Stimulated activated CD8-positive, alpha-beta memory T cell treated with anti-CD3 and anti-CD28 coated beads, Interleukin-12 subunit alpha, Interleukin-12 subunit beta, amount 100 ng/mL, for 1 hour (primary cell): ENCODE measurements at regions not wholly inside any gene's neighbourhood (a gene's known extent, or its start where the extent isn't known, plus 50 kb on each side); places are given as distances from the start of the nearest gene placed in this dataset.

Source experiments
- DNase-seq: peaks from one replicate; pipeline ENCODE4 v3.0.0-alpha.2; 2020; ENCODE audit warnings: low read depth

GRCh38 chr7:340979-341694 is 51.2 kb downstream of the FOXL3 start:
- DNase-seq, result no peak

GRCh38 chr7:341841-342638 is 52.1 kb downstream of the FOXL3 start:
- DNase-seq, result no peak

DNA sequence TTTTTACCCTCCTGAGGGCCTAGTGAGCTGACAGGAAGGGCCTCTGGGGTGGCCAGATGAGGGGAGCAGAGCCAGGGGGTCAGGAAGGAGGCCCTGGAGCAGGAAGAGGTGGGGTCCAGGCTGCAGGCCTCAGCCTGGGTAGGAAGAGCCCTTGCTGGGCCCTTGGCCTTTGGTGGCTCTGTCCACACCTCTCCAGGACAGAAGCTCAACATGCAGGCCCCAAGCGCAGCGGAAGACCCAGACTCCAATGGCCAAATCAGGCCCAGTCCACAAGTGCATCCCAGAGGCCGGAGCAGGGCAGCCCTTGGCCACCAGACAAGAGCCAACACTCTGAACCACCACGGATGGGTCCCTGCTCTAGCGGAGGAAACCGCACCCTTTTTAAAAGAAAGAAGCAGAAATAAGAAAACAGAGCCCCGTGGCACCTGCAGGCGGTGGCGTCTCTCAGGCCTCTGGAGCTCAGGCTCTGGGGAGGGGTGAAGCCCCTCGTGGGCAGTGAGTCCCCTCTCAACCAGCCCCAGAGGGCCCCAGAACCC is 52.8 kb downstream of the FOXL3 start:
- no peak for DNase-seq

- DNase-seq, result no peak
Observed at GRCh38 chr7:343227-343822, 53.4 kb downstream of the FOXL3 start.

DNA sequence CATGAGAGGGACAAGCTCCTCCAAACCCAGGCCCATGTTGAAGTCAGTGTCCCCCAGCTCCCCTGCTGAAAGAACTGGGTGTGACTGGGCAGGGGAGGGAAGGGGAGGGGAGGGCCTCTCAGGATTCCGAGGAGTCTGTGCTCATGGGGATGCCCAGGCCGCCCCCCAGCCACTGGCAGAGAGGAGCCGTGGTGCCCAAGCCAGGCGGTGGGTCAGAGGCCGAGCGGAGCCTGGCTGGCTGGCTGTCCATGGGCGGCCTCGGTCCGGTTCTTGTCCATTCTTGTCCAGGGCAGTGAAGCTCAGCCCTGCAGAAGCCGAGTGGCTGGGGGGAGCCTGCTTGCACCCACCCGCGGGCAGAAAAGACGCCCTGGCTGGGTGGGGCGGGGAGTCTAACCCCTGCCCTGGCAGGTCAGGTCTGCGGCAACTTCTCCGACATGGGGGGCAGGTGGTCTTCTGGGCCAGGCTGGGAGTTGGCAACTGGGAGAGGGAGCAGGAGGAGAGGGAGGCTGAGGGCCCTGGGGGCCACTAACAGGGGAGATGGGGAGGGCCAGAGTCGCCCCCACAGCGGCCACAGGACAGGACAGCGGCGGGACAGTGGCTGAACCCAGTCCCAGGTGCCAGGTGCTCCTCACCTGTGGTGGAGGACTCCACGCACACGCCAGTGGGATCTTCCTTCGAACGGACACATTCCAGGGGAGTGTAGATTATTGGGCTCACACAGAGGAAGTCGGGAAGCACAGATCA is 54.1 kb downstream of the FOXL3 start:
- no peak for DNase-seq

- DNase-seq, result no peak
Observed at GRCh38 chr7:344608-344994, 54.6 kb downstream of the FOXL3 start.

DNA sequence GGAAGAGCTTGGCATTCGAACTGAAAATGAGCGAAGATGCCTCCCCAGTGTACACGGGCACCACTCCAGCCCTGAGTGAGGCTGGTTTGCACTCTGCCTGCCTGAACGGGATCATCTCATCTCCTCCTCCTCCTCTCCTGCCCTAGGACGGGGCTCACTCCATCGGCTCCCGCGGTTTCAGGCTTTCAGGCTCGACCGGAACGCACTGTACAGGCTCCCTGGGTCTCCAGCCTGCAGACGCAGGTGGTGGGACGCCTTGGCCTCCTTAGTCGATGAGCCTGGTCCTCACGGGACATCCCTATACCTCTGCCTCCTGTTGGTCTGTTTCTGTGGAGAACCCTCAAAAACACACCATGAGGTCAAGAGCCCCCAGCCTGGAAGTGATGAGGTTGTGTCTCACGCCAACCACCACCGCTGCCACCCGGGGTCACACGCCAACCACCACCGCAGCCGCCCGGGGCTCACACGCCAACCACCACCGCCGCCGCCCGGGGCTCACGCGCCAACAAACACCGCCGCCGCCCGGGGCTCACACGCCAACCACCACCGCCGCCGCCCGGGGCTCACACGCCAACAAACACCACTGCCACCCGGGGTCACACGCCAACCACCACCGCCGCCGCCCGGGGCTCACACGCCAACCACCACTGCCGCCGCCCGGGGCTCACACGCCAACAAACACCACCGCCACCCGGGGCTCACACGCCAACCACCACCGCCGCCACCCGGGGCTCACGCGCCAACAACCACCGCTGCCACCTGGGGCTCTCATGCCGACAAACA is 56.3 kb downstream of the FOXL3 start:
- no peak for DNase-seq

- DNase-seq, result no peak
Observed at GRCh38 chr7:347001-347590, 57.1 kb downstream of the FOXL3 start.

GRCh38 chr7:347644-348479 is 57.9 kb downstream of the FOXL3 start:
- DNase-seq, result no peak

GRCh38 chr7:348480-348844 is 58.5 kb downstream of the FOXL3 start:
- DNase-seq, result no peak

DNA sequence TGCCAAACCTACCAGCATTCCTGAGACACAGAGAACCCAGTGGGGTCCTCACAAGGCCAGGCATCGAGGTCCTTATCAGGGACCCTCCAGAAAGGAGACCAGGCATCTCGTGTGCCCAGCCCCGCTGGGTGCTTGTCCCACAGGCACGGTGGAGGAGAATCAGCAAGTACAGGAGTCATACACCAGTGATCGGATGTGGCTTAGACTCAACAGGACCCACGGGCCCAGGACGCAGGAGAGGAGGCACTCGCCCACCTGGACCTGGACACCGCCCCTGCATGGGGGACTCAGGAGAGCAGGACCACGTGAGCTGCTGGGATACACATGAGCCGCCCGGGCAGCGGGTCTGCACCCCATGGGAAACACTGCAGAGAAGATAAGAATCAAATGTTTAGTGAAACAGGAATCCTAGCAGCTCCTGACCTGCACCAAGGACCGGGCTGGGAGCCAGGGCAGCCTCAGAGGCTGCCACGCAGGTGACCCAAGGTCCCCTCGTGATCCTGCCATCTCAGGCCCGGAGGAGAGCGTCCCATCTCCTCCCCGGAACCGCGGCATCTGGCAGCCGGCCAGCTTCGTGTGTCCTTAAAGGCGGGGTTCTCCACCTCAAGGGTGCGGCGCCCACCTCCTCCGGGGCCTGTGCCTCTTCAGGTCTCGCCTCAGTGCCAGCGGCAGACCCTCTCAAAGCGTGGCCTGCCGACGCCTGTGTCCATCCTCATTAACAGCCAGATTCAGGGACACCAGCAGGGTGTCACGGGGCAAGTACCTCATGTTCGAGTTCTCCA is 59.2 kb downstream of the FOXL3 start:
- no peak for DNase-seq

- peak; percentile 44 for DNase-seq
Observed at GRCh38 chr7:351256-351655, 61.3 kb downstream of the FOXL3 start.

DNA sequence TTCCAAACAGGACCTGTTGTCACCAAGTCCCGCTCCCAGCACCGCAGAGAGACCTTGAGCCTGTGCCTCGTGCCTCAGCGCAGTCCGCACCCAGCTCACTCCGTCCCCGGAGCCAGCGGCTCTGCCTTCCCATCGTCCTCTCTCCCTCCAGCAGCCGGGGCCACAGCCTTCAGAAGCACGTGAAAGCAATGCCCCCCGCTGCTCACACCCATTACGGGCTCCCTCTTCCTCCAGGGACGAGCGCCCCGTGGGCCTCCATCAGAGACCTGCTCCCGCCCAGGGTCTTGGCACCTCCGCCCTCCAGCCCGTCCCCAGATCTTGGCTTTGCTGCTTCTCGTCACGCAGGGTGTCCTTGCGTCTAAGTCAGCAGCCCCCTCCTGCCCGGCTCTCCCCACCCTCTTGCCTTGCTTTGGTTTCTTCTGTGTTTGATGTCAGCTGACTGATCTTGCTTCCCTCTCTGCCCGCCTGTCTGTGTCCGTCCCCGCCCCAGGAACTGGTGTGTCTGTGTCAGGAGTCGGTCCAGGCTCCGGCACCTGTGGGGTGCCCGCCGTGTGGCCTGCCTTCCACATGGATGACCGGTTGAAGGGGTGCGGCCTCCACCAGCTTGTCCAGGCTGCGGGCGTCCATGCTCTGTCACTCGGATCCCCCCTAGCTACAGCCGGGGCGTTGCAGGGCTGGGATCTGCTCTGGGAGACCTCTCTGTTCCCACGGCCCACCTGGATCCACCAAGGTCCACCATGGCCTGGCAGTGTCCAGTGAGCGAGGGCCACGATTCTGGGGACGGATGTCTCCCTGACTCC is 61.9 kb downstream of the FOXL3 start:
- peak; percentile 30 for DNase-seq

DNA sequence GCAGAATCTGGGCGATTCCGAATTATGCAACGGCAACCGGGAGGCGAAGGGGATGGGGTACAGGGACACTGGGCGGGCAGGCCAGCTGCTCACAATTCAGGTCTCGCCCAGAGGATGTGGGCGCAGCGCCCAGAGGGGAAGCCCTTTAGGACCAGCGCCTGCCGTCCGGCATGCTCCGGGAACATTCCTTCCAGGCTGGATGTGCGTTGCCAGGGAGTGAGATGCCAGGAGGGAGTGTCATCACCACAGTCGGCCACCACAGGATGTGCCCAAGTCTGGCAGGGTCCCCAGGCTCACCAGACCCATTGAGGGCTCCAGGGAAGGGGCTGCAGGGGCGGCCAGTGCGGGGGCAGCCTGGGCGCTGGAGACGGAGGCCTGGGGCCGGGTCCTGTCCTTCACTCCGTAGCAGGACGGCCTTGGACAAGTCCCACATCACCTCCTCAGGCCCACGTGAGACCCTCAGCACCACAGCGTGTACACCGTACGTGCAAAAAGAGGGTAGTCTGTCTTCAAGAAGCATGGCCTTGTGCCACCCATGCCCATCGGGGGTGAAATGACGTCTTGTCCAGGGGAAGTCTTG is 63.9 kb downstream of the FOXL3 start:
- no peak for DNase-seq

DNA sequence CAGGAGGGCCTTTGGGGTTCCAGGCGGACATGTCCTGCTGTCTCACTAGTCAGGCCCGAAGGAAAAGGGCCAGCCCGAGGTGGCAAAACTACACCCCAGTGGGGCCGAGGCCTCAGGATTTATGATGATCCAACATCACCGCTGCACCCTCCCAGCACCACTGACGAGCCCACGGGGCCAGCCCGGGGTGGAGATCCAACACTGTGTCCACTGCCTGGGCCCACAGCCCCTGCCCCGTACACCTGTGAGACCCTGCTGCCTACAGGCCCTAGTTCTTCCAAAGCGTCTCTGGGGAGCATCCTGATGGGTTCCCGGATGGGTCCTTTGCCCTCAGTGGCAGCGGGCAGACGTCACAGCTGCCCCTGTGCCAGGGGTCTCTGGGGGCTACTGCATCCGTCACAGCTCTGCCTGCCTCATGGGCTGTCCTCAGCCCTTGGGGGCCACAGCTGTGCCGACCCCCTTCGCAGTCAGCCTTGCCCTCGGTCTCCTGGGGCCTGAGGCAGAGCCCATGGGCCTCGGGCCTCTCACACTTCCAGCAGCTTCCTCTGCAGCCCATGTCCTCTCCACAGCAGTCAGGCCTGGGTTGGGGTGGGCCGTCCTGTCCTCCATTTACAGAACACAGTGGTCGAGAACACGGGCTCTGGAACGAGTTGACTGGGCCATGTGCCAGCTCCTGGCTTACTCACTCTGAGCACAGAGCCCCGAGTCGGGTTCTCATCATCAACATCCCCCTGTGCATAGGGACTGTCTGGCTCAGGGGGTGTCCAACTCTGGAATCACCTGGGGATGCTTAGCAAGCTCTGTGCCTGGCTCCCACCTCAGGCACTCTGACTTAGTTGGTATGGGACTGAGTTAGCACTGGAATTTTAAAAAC is 64.9 kb downstream of the FOXL3 start:
- no peak for DNase-seq

GRCh38 chr7:355568-355967 is 65.6 kb downstream of the FOXL3 start:
- DNase-seq, result no peak

DNA sequence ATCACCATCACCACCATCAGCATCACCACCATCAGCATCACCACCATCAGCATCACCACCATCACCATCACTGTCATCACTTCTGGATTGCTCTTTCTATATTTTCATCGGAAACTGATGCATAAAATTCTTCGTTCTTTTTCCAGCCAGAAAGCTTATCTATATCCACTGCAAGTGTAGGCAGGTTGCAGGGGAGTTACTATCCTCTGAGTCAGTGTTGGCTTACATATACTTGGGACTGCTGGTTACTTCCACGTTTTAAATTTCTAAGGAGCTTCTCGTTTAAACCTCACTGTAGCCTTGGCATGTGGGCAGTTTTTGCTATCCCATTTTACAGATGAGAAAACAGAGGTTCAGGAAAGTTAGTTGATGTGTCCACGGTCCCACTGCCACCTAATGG is 66.1 kb downstream of the FOXL3 start:
- DNase-seq, result no peak
